ENCODE measurements at regions not wholly inside any gene's neighbourhood (a gene's known extent, or its start where the extent isn't known, plus 50 kb on each side); places are given as distances from the start of the nearest gene placed in this dataset.

DNA sequence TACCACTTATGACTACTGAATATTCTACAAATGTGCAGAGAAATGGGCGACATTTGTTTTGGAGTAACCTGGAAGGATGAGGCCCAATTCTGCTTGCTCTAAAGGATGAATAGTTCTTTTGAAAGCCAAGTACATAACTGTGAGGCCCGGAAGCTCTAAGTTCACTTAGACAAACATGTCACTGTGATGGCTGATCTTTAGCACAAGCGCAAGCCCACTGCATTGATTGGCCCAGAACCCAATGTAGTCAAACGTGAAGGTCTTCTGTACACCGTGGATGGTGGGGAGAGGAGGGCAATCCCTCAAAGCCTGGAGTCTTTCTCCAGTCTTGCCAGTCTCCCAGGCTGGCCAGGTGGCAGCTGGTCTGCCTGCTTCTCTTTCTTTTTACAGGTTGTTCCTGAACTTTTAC is 139.6 kb downstream of the RFC3 start:
- TF ChIP-seq, protein P1, sequence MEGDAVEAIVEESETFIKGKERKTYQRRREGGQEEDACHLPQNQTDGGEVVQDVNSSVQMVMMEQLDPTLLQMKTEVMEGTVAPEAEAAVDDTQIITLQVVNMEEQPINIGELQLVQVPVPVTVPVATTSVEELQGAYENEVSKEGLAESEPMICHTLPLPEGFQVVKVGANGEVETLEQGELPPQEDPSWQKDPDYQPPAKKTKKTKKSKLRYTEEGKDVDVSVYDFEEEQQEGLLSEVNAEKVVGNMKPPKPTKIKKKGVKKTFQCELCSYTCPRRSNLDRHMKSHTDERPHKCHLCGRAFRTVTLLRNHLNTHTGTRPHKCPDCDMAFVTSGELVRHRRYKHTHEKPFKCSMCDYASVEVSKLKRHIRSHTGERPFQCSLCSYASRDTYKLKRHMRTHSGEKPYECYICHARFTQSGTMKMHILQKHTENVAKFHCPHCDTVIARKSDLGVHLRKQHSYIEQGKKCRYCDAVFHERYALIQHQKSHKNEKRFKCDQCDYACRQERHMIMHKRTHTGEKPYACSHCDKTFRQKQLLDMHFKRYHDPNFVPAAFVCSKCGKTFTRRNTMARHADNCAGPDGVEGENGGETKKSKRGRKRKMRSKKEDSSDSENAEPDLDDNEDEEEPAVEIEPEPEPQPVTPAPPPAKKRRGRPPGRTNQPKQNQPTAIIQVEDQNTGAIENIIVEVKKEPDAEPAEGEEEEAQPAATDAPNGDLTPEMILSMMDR (IDR thresholded peaks at IDR 0.05): no peak
- TF ChIP-seq POLR2A (IDR thresholded peaks at IDR 0.05): no peak

Measured in Peyer's patch (tissue), 4 donors.